K562 (cell line): ENCODE measurements at regions not wholly inside any gene's neighbourhood (a gene's known extent, or its start where the extent isn't known, plus 50 kb on each side); places are given as distances from the start of the nearest gene placed in this dataset.

Source experiments
- CCAR2 ChIP-seq: fragments of 200-400 bp; formaldehyde crosslinking; IDR thresholded peaks from 2 replicates; pipeline ENCODE4 v1.6.1; 2017; ENCODE audit warnings: mild to moderate bottlenecking, low read depth, low read length
- CREBBP ChIP-seq: IDR thresholded peaks from one replicate; pipeline ENCODE4 v1.6.1; 2012; ENCODE audit warnings: low read depth, mild to moderate bottlenecking, control low read depth, inconsistent platforms, low read length
- CTCF ChIP-seq, 3 experiments: IDR thresholded peaks in 2 of 3; conservative IDR thresholded peaks in 1 of 3; 2 replicates each; pipeline ENCODE4 v1.5.1; 2011 to 2012; ENCODE audit warnings: low read length in 3 of 3, mild to moderate bottlenecking in 3 of 3, control low read depth in 2 of 3, improper control_type of control experiment in 1 of 3, inconsistent platforms in 1 of 3, low read depth in 1 of 3, mixed read lengths in 1 of 3, moderate library complexity in 1 of 3; ENCODE audit not compliant: insufficient read depth in 2 of 3
- FOS ChIP-seq: IDR thresholded peaks from 3 replicates; pipeline ENCODE4 v1.6.1; 2011; ENCODE audit not compliant: insufficient read length; ENCODE audit errors: extremely low read depth
- FOSL1 ChIP-seq: fragments of 200-800 bp; sonication (Bioruptor generic); conservative IDR thresholded peaks from 2 replicates; pipeline ENCODE4 v1.6.1; 2016; ENCODE audit warnings: missing genetic modification characterization, missing compliant biosample characterization
- FOXM1 ChIP-seq, 2 experiments: fragments of 450-650 bp in 1 of 2; sonication (generic) in 1 of 2; formaldehyde crosslinking in 1 of 2; IDR thresholded peaks; 2 replicates each; pipeline versions ENCODE4 v1.6.1 to v1.9.0; 2017 to 2022; ENCODE audit warnings: low read depth in 2 of 2, mild to moderate bottlenecking in 2 of 2, missing genetic modification reagents in 1 of 2, moderate library complexity in 1 of 2
- POLR2A ChIP-seq: fragments of 450-650 bp; conservative IDR thresholded peaks from 2 replicates; pipeline ENCODE4 v1.6.1; 2016
- RNF219 ChIP-seq: fragments of 250-450 bp; sonication (Bioruptor Pico); IDR thresholded peaks from 2 replicates; pipeline ENCODE4 v1.5.0; 2022; ENCODE audit warnings: mild to moderate bottlenecking
- TAF1 ChIP-seq: IDR thresholded peaks from 2 replicates; pipeline ENCODE4 v1.6.1; 2011; ENCODE audit warnings: mild to moderate bottlenecking, low read length, moderate library complexity; ENCODE audit not compliant: insufficient read depth, control insufficient read depth, severe bottlenecking; ENCODE audit errors: extremely low read depth
- ZBTB43 ChIP-seq: sonication (generic); formaldehyde crosslinking; IDR thresholded peaks from 2 replicates; pipeline ENCODE4 v1.8.0; 2023; ENCODE audit warnings: mild to moderate bottlenecking, missing genetic modification reagents
- ZNF449 ChIP-seq: fragments of 250-450 bp; sonication (Bioruptor Pico); IDR thresholded peaks from 2 replicates; pipeline ENCODE4 v1.8.0; 2022; ENCODE audit warnings: moderate library complexity, mild to moderate bottlenecking, inconsistent platforms

GRCh38 chr3:168453623-168454022 is 357.9 kb upstream of the GOLIM4 start:
- no peak for TF ChIP-seq FOSL1
- no peak for TF ChIP-seq CTCF (IDR thresholded peaks at IDR 0.05 in 2 of 3, conservative IDR thresholded peaks at IDR 0.05 in 1 of 3; ENCODE audit: insufficient read depth in 2 of 3, low read depth in 1 of 3, low read length in 3 of 3)
- no peak for TF ChIP-seq CREBBP
- no peak for TF ChIP-seq TAF1
- no peak for TF ChIP-seq ZNF449 (CRISPR knock-in tag)
- TF ChIP-seq ZBTB43, result no peak
- no peak for TF ChIP-seq POLR2A
- TF ChIP-seq FOS, result no peak
- TF ChIP-seq FOXM1 (IDR thresholded peaks at IDR 0.05; ENCODE audit: low read depth), result no peak
- no peak for TF ChIP-seq FOXM1 (CRISPR knock-in tag; IDR thresholded peaks at IDR 0.05; ENCODE audit: low read depth)
- no peak for TF ChIP-seq RNF219 (CRISPR knock-in tag)
- TF ChIP-seq CCAR2, result no peak
